Lung (tissue), 11 donors: ENCODE measurements at regions not wholly inside any gene's neighbourhood (a gene's known extent, or its start where the extent isn't known, plus 50 kb on each side); places are given as distances from the start of the nearest gene placed in this dataset.

Source experiments
- ATAC-seq: fragments of 200-7000 bp; cut with Tn5 transposase; one replicate; pipeline ENCODE4 v1.9.1; 2020; ENCODE audit warnings: moderate number of reproducible peaks; ENCODE audit not compliant: insufficient read depth, low FRiP score
- DNase-seq, 3 donors: peaks; one replicate each; pipeline ENCODE4 v3.0.0-alpha.2; 2013 to 2017
- H3K27ac ChIP-seq, 2 donors: one replicate each; pipeline ENCODE4 v1.5.1; 2013; ENCODE audit warnings: mild to moderate bottlenecking in 2 of 2, moderate library complexity in 2 of 2, control low read depth in 1 of 2, inconsistent platforms in 1 of 2, low read depth in 1 of 2, low read length in 1 of 2
- H3K27me3 ChIP-seq, 3 donors: one replicate each; pipeline ENCODE4 v1.5.1; 2013; ENCODE audit warnings: low read length in 2 of 3; ENCODE audit not compliant: control insufficient read depth in 3 of 3, insufficient read depth in 3 of 3
- H3K36me3 ChIP-seq, 4 donors: one replicate each; pipeline ENCODE4 v1.5.1; 2013; ENCODE audit warnings: low read length in 4 of 4, mild to moderate bottlenecking in 1 of 4, moderate library complexity in 1 of 4; ENCODE audit not compliant: control insufficient read depth in 4 of 4, insufficient read depth in 4 of 4
- H3K4me1 ChIP-seq, 5 donors: one replicate each; pipeline ENCODE4 v1.5.1; 2013; ENCODE audit warnings: low read length in 5 of 5, mild to moderate bottlenecking in 2 of 5, moderate library complexity in 1 of 5; ENCODE audit not compliant: control insufficient read depth in 5 of 5, insufficient read depth in 5 of 5
- H3K4me3 ChIP-seq: one replicate; pipeline ENCODE4 v1.5.1; 2013; ENCODE audit warnings: mild to moderate bottlenecking, control low read depth, moderate library complexity
- H3K9ac ChIP-seq, 2 donors: one replicate each; pipeline ENCODE4 v1.5.1; 2013; ENCODE audit warnings: low read length in 2 of 2, control low read depth in 1 of 2; ENCODE audit not compliant: insufficient read depth in 1 of 2
- H3K9me3 ChIP-seq, 4 donors: one replicate each; pipeline ENCODE4 v1.5.1; 2013; ENCODE audit warnings: low read length in 3 of 4, mild to moderate bottlenecking in 1 of 4, moderate library complexity in 1 of 4; ENCODE audit not compliant: control insufficient read depth in 4 of 4, insufficient read depth in 3 of 4
- WGBS, 2 donors: extraction: QIAGEN DNeasy Blood & Tissue Kit; methylation state at CpG; one replicate each; pipeline ENCODE4 v1.1.7; 2013; 5-methylcytosine and 5-hydroxymethylcytosine counted together
- TF ChIP-seq, protein P1 (sequence below): IDR thresholded peaks from 2 replicates; pipeline ENCODE4 v1.5.1; 2012; ENCODE audit warnings: mild to moderate bottlenecking; ENCODE audit errors: control extremely low read depth, extremely low read depth
- donor health status: control.
- donor health status: control.
- donor health status: Bipolar disorder and iron deficiency.
- donor health status: healthy.
- donor health status: DM: yes; HTN: yes; CAD: no.

DNA sequence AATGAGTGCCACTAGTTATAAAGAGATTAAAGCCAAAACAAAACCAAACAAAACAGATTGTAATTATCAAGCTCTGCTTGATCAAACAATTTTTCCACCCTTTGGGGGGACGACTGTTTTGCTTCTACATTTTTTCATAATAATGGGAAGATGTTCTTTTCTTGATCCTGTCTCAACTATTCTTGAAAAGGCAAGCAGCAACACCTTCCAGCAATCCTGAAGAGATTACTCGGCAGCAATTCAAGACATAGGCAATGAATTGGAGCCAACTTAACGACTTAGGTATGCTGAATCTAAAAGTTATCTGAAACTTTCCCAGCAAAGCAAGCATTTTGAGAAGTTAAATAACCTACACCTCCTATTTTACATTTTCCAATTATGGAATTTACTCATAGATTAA, 69.9 kb upstream of the SLC38A4 start:
- no peaks in the 10 kb centered on the region for H3K9me3 ChIP-seq
- no peak for DNase-seq
- no peak overlapping the region for H3K4me3 ChIP-seq
- TF ChIP-seq, protein P1, sequence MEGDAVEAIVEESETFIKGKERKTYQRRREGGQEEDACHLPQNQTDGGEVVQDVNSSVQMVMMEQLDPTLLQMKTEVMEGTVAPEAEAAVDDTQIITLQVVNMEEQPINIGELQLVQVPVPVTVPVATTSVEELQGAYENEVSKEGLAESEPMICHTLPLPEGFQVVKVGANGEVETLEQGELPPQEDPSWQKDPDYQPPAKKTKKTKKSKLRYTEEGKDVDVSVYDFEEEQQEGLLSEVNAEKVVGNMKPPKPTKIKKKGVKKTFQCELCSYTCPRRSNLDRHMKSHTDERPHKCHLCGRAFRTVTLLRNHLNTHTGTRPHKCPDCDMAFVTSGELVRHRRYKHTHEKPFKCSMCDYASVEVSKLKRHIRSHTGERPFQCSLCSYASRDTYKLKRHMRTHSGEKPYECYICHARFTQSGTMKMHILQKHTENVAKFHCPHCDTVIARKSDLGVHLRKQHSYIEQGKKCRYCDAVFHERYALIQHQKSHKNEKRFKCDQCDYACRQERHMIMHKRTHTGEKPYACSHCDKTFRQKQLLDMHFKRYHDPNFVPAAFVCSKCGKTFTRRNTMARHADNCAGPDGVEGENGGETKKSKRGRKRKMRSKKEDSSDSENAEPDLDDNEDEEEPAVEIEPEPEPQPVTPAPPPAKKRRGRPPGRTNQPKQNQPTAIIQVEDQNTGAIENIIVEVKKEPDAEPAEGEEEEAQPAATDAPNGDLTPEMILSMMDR = no peak
- H3K27ac ChIP-seq = no peak overlapping the region
- H3K4me1 ChIP-seq = no peaks in the 10 kb centered on the region
- no peak for ATAC-seq
- no peaks in the 10 kb centered on the region for H3K27me3 ChIP-seq
- no peaks in the 10 kb centered on the region for H3K36me3 ChIP-seq
- WGBS, 2 donors = 48 to 55% methylated on average over 3 of the region's 3 CpGs
- no peak overlapping the region for H3K9ac ChIP-seq

GRCh38 chr12:46896680-46897079, 70.9 kb upstream of the SLC38A4 start:
- Histone ChIP-seq H3K9ac (no peak overlapping the region), H3K36me3 (no peaks in the 10 kb centered on the region), H3K9me3 (no peaks in the 10 kb centered on the region), H3K27ac (no peak overlapping the region), H3K4me1 (no peaks in the 10 kb centered on the region), H3K4me3 (no peak overlapping the region), H3K27me3 (no peaks in the 10 kb centered on the region)
- ATAC-seq (no peak), DNase-seq (no peak)
- 0% methylated on average over 1 of the region's 1 CpG for WGBS, 2 donors
- TF ChIP-seq, protein P1 = no peak

GRCh38 chr12:46898152-46898931, 72.5 kb upstream of the SLC38A4 start:
- H3K27me3 ChIP-seq = no peaks in the 10 kb centered on the region
- 60 to 84% methylated on average over 2 of the region's 2 CpGs for WGBS, 2 donors
- H3K4me1 ChIP-seq = no peaks in the 10 kb centered on the region
- H3K9ac ChIP-seq = no peak overlapping the region
- H3K4me3 ChIP-seq = no peak overlapping the region
- ATAC-seq (no peak), DNase-seq (no peak)
- TF ChIP-seq, protein P1 = no peak
- H3K27ac ChIP-seq = no peak overlapping the region
- H3K36me3 ChIP-seq = no peaks in the 10 kb centered on the region
- H3K9me3 ChIP-seq = no peaks in the 10 kb centered on the region

- H3K36me3 ChIP-seq = no peaks in the 10 kb centered on the region
- no peak overlapping the region for H3K9ac ChIP-seq
- no peaks in the 10 kb centered on the region for H3K9me3 ChIP-seq
- TF ChIP-seq, protein P1 = no peak
- DNase-seq (no peak), ATAC-seq (no peak)
- H3K27me3 ChIP-seq = no peaks in the 10 kb centered on the region
- WGBS, 2 donors = 94 to 95% methylated on average over 1 of the region's 1 CpG
- H3K4me1 ChIP-seq = peaks cover 0 to 2% (median 0%) of the 10 kb centered on the region in 5 donors
- H3K4me3 ChIP-seq = no peak overlapping the region
- no peak overlapping the region for H3K27ac ChIP-seq
Measured at GRCh38 chr12:46898989-46899388, 73.2 kb upstream of the SLC38A4 start.
